ENCODE measurements at regions not wholly inside any gene's neighbourhood (a gene's known extent, or its start where the extent isn't known, plus 50 kb on each side); places are given as distances from the start of the nearest gene placed in this dataset.

DNA sequence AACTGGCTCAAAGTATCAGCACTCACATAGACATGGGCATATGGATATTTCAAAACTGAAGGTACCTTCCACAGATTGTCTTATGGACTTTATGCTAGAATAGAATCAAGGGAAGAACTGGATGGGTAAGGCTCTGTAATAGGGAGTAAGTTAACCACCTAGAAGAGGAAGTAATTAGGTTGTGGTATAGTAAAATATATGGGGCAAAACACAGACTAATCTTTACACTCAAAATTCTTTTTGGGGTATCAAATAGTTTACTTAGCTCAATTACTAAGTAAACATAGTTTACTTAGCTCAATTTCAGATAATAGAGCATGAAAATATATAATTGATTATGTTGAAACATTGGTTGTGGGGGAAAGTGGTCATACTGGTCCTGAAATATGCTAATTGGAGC, 94.2 kb upstream of the ATXN1 start:
- in situ Hi-C loops (cut with MboI; ENCODE audit: low sequenced_read_pairs, unreplicated experiment): no loop called here
- no peak for DNase-seq (ENCODE audit: low spot score)
- TF ChIP-seq, protein P1, sequence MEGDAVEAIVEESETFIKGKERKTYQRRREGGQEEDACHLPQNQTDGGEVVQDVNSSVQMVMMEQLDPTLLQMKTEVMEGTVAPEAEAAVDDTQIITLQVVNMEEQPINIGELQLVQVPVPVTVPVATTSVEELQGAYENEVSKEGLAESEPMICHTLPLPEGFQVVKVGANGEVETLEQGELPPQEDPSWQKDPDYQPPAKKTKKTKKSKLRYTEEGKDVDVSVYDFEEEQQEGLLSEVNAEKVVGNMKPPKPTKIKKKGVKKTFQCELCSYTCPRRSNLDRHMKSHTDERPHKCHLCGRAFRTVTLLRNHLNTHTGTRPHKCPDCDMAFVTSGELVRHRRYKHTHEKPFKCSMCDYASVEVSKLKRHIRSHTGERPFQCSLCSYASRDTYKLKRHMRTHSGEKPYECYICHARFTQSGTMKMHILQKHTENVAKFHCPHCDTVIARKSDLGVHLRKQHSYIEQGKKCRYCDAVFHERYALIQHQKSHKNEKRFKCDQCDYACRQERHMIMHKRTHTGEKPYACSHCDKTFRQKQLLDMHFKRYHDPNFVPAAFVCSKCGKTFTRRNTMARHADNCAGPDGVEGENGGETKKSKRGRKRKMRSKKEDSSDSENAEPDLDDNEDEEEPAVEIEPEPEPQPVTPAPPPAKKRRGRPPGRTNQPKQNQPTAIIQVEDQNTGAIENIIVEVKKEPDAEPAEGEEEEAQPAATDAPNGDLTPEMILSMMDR (IDR thresholded peaks at IDR 0.05; ENCODE audit: borderline replicate concordance, control extremely low read depth, extremely low read depth, insufficient read depth, missing control alignments): no peak

DNA sequence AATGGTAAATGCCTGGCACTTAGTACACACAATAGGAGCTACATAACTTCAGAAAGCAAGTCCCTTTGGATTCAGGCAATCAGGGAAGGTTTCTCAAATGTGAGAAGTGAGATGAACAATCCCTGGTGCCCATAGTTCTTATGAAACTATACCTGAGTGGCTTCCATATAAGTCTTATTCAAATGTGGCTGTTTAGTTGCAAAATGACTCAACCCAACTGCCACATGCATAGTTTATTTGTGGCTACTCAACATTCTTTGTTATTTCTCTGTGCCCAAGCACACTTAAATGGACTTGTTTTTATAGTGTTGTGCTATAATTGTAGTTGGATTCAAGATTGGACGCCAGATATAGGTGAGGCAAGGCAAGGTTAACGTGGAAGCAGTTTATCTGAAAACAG, 93.7 kb upstream of the ATXN1 start:
- in situ Hi-C loops (cut with MboI; ENCODE audit: low sequenced_read_pairs, unreplicated experiment): no loop called here
- TF ChIP-seq, protein P1 (IDR thresholded peaks at IDR 0.05; ENCODE audit: borderline replicate concordance, control extremely low read depth, extremely low read depth, insufficient read depth, missing control alignments): no peak
- no peak for DNase-seq (ENCODE audit: low spot score)

DNA sequence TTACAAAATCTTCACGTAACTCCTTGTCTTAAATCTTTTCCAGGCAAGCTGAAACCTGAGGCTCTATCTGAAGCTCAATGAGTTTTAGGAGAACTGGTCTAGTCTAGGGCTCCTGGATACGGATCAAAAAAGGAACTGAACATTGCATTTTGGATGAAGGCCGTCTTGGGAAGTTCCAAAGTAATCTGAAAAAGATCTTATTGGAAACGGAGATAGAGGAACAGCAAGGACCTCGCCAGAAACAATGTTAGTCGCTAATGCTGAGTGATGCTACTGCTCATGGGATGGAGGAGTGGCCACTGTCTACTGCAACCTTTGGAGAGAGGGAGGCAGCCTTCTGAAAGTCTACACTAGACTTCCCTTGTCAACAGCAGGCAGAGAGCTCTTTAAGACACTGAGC, 91.4 kb upstream of the ATXN1 start:
- DNase-seq (ENCODE audit: low spot score): no peak
- in situ Hi-C loops (cut with MboI; ENCODE audit: low sequenced_read_pairs, unreplicated experiment): no loop called here

DNA sequence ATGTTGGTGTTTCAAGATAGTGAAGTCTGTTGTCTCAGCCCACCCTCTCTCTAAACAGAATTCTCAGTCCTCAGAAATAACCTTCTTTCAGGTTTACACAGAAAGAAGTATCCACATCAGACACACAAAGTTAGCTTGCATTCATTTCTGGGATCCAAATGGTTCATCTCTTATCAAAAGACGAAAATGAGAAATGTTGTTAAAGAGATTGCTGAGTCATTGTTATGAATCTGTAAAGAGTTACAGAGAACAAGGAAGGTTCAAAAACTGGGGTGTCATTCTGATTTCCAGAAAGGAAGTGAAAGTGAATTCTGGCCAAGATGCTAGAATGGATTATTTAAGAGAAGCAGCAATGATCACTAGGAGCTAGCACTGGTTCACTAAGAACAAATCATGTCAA, 90.5 kb upstream of the ATXN1 start:
- no peak for DNase-seq (ENCODE audit: low spot score)
- TF ChIP-seq, protein P1 (IDR thresholded peaks at IDR 0.05; ENCODE audit: borderline replicate concordance, control extremely low read depth, extremely low read depth, insufficient read depth, missing control alignments): no peak
- in situ Hi-C loops (cut with MboI; ENCODE audit: low sequenced_read_pairs, unreplicated experiment): no loop called here

More for the DNA sequence above, 91.4 kb upstream of the ATXN1 start:
- TF ChIP-seq, protein P1 (IDR thresholded peaks at IDR 0.05; ENCODE audit: borderline replicate concordance, control extremely low read depth, extremely low read depth, insufficient read depth, missing control alignments): no peak

DNA sequence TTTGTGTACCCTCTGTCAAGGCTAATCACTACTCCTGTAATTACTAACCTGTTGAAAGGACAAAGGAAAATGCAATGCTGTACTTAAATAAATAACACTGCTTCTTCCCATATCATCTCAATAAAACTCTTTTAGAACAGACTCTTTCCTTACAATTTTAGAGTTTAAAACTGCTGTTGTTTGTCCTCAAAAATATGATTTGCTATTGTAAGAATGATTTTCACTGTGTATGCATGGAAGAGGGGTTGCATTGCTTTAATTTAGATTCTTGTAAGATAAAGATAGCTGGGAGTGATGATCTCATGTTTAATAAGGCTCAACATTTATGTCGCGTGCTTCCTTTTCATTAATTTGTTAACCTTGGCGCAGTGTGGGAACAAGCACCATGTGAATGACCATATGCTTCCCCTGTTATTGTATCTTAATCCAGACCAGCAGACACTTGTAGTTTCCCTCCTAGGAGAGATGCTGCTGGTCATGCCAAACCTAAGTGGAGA, 89.8 kb upstream of the ATXN1 start:
- no peak for DNase-seq (ENCODE audit: low spot score)
- TF ChIP-seq, protein P1 (IDR thresholded peaks at IDR 0.05; ENCODE audit: borderline replicate concordance, control extremely low read depth, extremely low read depth, insufficient read depth, missing control alignments): no peak
- in situ Hi-C loops (cut with MboI; ENCODE audit: low sequenced_read_pairs, unreplicated experiment): no loop called here

DNA sequence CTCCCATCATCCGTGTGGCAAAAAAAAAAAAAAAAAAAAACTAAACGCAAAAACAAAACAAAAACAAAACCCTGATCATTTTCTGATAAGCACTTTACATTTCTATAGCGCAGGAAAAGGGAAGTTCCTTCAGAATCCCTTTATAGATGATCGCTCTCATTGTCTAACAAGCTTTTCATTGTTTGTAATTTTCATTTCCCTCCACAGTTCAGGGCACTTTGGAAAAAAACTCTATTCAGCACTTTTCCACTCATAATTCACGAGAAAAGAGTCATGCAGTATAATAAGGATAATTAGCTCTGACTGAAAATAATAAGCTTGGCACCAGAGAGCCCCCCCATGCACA, 89.4 kb upstream of the ATXN1 start:
- in situ Hi-C loops (cut with MboI; ENCODE audit: low sequenced_read_pairs, unreplicated experiment): no loop called here
- DNase-seq (ENCODE audit: low spot score): no peak
- TF ChIP-seq, protein P1 (IDR thresholded peaks at IDR 0.05; ENCODE audit: borderline replicate concordance, control extremely low read depth, extremely low read depth, insufficient read depth, missing control alignments): no peak

Data from GM13976 (cell line).